CD8-positive, alpha-beta memory T cell (primary cell): ENCODE measurements at regions not wholly inside any gene's neighbourhood (a gene's known extent, or its start where the extent isn't known, plus 50 kb on each side); places are given as distances from the start of the nearest gene placed in this dataset.

Experiments
- CTCF ChIA-PET: fragments of 350-600 bp; sonication (Branson Sonifier 250); formaldehyde crosslinking; loops from one replicate; lab custom pipeline; 2021; ENCODE audit warnings: antibody characterized with exemption; lab: Charles Lee
- POLR2A ChIA-PET: fragments of 350-600 bp; sonication (Branson Sonifier 250); formaldehyde crosslinking; loops from one replicate; lab custom pipeline; 2021; ENCODE audit warnings: antibody characterized with exemption; lab: Charles Lee
- DNase-seq, 5 donors: peaks; one replicate each; pipeline versions ENCODE4 v3.0.0 to v3.0.0-alpha.2; 2020 to 2022; ENCODE audit warnings: mixed read lengths in 1 of 5
- H3K27ac ChIP-seq: one replicate; pipeline ENCODE4 v1.7.0; 2013; ENCODE audit warnings: low read depth, mild to moderate bottlenecking, low read length, moderate library complexity
- H3K27me3 ChIP-seq: 2 replicates; pipeline ENCODE4 v1.7.0; 2013; ENCODE audit warnings: low read length, mild to moderate bottlenecking; ENCODE audit not compliant: insufficient read depth, poor library complexity, severe bottlenecking
- H3K36me3 ChIP-seq: 2 replicates; pipeline ENCODE4 v1.7.0; 2013; ENCODE audit warnings: mild to moderate bottlenecking, low read length, moderate library complexity; ENCODE audit not compliant: insufficient read depth
- H3K4me1 ChIP-seq: 2 replicates; pipeline ENCODE4 v1.7.0; 2013; ENCODE audit warnings: mild to moderate bottlenecking, low read length, moderate library complexity; ENCODE audit not compliant: insufficient read depth
- H3K4me3 ChIP-seq: 2 replicates; pipeline ENCODE4 v1.7.0; 2013; ENCODE audit warnings: mild to moderate bottlenecking, low read length
- H3K9me3 ChIP-seq: 2 replicates; pipeline ENCODE4 v1.7.0; 2013; ENCODE audit warnings: mild to moderate bottlenecking, low read length
- H3K27ac Mint-ChIP-seq, 8 donors: one replicate each; pipeline ENCODE4 v1.8.0; 2020 to 2021; ENCODE audit warnings: mixed read lengths in 8 of 8, mild to moderate bottlenecking in 6 of 8, inconsistent platforms in 3 of 8, moderate library complexity in 3 of 8
- H3K27me3 Mint-ChIP-seq, 2 donors: one replicate each; pipeline ENCODE4 v1.8.0; 2020 to 2021; ENCODE audit warnings: mixed read lengths in 2 of 2, mild to moderate bottlenecking in 1 of 2, moderate library complexity in 1 of 2
- H3K36me3 Mint-ChIP-seq, 3 donors: one replicate each; pipeline ENCODE4 v1.8.0; 2020 to 2021; ENCODE audit warnings: mixed read lengths in 3 of 3, inconsistent platforms in 1 of 3, mild to moderate bottlenecking in 1 of 3
- H3K4me1 Mint-ChIP-seq, 3 donors: one replicate each; pipeline ENCODE4 v1.8.0; 2020 to 2021; ENCODE audit warnings: mixed read lengths in 3 of 3, inconsistent platforms in 1 of 3, mild to moderate bottlenecking in 1 of 3
- H3K4me3 Mint-ChIP-seq, 7 donors: one replicate each; pipeline ENCODE4 v1.8.0; 2020 to 2021; ENCODE audit warnings: mixed read lengths in 7 of 7, mild to moderate bottlenecking in 6 of 7, moderate library complexity in 4 of 7, inconsistent platforms in 2 of 7
- H3K9me3 Mint-ChIP-seq, 5 donors: one replicate each; pipeline ENCODE4 v1.8.0; 2020 to 2022; ENCODE audit warnings: mixed read lengths in 5 of 5, mild to moderate bottlenecking in 3 of 5, moderate library complexity in 2 of 5, inconsistent platforms in 1 of 5

DNA sequence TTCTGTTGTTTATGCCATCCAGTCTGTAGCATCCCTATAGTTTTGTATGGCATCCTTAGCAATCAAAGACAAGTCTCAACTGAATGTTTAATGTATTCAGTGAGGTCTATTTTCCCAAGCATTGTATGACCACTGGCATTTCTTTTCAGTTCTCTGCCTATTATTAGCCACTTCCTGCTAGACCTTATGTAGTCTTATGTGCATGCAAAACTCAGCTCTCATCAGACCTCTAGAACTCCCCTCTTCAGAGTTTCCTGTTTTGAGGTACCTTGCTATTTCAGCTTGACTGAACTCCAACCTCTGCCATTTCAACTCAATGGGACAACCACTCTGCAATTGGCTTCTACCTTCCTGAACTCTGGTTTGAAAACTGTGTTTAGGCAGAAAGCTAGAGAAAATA, 113.2 kb downstream of the SLC25A46 start:
- no peak overlapping the region for H3K4me3 ChIP-seq
- CTCF ChIA-PET: no interaction called here
- Mint-ChIP-seq H3K27me3 (peaks cover 4 to 9% of the 10 kb centered on the region in 2 donors), H3K4me1 (no peaks in the 10 kb centered on the region), H3K27ac (no peak overlapping the region), H3K4me3 (no peak overlapping the region), H3K9me3 (peaks cover 0 to 17% (median 4%) of the 10 kb centered on the region in 5 donors), H3K36me3 (no peaks in the 10 kb centered on the region)
- DNase-seq: no peak
- POLR2A ChIA-PET: no interaction called here
- H3K27ac ChIP-seq: no peak overlapping the region
- no peaks in the 10 kb centered on the region for H3K9me3 ChIP-seq
- H3K4me1 ChIP-seq: no peaks in the 10 kb centered on the region
- no peaks in the 10 kb centered on the region for H3K27me3 ChIP-seq
- H3K36me3 ChIP-seq: no peaks in the 10 kb centered on the region

GRCh38 chr5:110852541-110852940, 113.7 kb downstream of the SLC25A46 start:
- no peak overlapping the region for H3K4me3 Mint-ChIP-seq
- no peak for DNase-seq
- Histone ChIP-seq H3K36me3 (no peaks in the 10 kb centered on the region), H3K4me1 (no peaks in the 10 kb centered on the region), H3K4me3 (no peak overlapping the region), H3K27ac (no peak overlapping the region), H3K9me3 (no peaks in the 10 kb centered on the region), H3K27me3 (no peaks in the 10 kb centered on the region)
- ChIA-PET POLR2A (no interaction called here), CTCF (no interaction called here)
- peaks cover 0 to 17% (median 4%) of the 10 kb centered on the region in 5 donors for H3K9me3 Mint-ChIP-seq
- H3K36me3 Mint-ChIP-seq: no peaks in the 10 kb centered on the region
- no peaks in the 10 kb centered on the region for H3K4me1 Mint-ChIP-seq
- H3K27ac Mint-ChIP-seq: no peak overlapping the region
- H3K27me3 Mint-ChIP-seq: peaks cover 4 to 9% of the 10 kb centered on the region in 2 donors

GRCh38 chr5:110853267-110853666, 114.5 kb downstream of the SLC25A46 start:
- H3K36me3 Mint-ChIP-seq: no peaks in the 10 kb centered on the region
- peaks cover 0 to 17% (median 4%) of the 10 kb centered on the region in 5 donors for H3K9me3 Mint-ChIP-seq
- Histone ChIP-seq H3K4me1 (no peaks in the 10 kb centered on the region), H3K27ac (no peak overlapping the region), H3K9me3 (no peaks in the 10 kb centered on the region), H3K4me3 (no peak overlapping the region), H3K36me3 (no peaks in the 10 kb centered on the region), H3K27me3 (no peaks in the 10 kb centered on the region)
- CTCF ChIA-PET: no interaction called here
- peaks cover 3 to 9% of the 10 kb centered on the region in 2 donors for H3K27me3 Mint-ChIP-seq
- H3K4me1 Mint-ChIP-seq: no peaks in the 10 kb centered on the region
- no peak overlapping the region for H3K27ac Mint-ChIP-seq
- POLR2A ChIA-PET: no interaction called here
- no peak for DNase-seq
- no peak overlapping the region for H3K4me3 Mint-ChIP-seq

DNA sequence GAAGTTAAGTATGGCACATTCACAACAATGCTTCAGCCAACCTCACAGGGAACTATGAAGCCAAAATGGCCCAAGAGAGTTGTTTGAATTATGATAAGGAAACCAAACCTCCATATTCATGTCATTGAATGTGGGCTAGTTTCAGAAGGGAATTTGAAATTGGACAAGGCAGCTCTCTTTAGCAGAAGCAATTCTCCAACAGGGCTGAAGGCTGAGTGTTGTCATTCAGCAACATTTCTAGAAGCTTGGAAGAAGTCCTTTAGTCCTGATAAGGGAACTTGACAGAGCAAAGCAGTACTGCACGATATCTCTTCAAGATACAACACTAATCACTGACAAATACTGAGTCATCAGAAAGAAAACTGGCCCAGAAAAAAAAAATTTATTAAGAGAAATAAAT, 115.4 kb downstream of the SLC25A46 start:
- no peaks in the 10 kb centered on the region for H3K36me3 Mint-ChIP-seq
- no peak overlapping the region for H3K4me3 ChIP-seq
- H3K27me3 ChIP-seq: no peaks in the 10 kb centered on the region
- H3K4me1 Mint-ChIP-seq: no peaks in the 10 kb centered on the region
- ChIA-PET POLR2A (no interaction called here), CTCF (no interaction called here)
- peaks cover 3 to 9% of the 10 kb centered on the region in 2 donors for H3K27me3 Mint-ChIP-seq
- H3K4me1 ChIP-seq: no peaks in the 10 kb centered on the region
- no peak overlapping the region for H3K27ac Mint-ChIP-seq
- H3K9me3 Mint-ChIP-seq: peaks cover 0 to 9% (median 3%) of the 10 kb centered on the region in 5 donors
- H3K27ac ChIP-seq: no peak overlapping the region
- H3K9me3 ChIP-seq: no peaks in the 10 kb centered on the region
- no peaks in the 10 kb centered on the region for H3K36me3 ChIP-seq
- no peak overlapping the region for H3K4me3 Mint-ChIP-seq
- no peak for DNase-seq

- peaks cover 0 to 5% (median 1%) of the 10 kb centered on the region in 5 donors for H3K9me3 Mint-ChIP-seq
- no peak overlapping the region for H3K4me3 ChIP-seq
- DNase-seq: no peak
- H3K36me3 Mint-ChIP-seq: no peaks in the 10 kb centered on the region
- no peaks in the 10 kb centered on the region for H3K9me3 ChIP-seq
- H3K27me3 Mint-ChIP-seq: peaks cover 3 to 9% of the 10 kb centered on the region in 2 donors
- H3K27me3 ChIP-seq: no peaks in the 10 kb centered on the region
- CTCF ChIA-PET: no interaction called here
- POLR2A ChIA-PET: no interaction called here
- H3K36me3 ChIP-seq: no peaks in the 10 kb centered on the region
- H3K27ac ChIP-seq: no peak overlapping the region
- H3K4me3 Mint-ChIP-seq: no peak overlapping the region
- H3K4me1 ChIP-seq: no peaks in the 10 kb centered on the region
- H3K4me1 Mint-ChIP-seq: no peaks in the 10 kb centered on the region
- no peak overlapping the region for H3K27ac Mint-ChIP-seq
These were observed 117.2 kb downstream of the SLC25A46 start for GRCh38 chr5:110855961-110856360.

DNA sequence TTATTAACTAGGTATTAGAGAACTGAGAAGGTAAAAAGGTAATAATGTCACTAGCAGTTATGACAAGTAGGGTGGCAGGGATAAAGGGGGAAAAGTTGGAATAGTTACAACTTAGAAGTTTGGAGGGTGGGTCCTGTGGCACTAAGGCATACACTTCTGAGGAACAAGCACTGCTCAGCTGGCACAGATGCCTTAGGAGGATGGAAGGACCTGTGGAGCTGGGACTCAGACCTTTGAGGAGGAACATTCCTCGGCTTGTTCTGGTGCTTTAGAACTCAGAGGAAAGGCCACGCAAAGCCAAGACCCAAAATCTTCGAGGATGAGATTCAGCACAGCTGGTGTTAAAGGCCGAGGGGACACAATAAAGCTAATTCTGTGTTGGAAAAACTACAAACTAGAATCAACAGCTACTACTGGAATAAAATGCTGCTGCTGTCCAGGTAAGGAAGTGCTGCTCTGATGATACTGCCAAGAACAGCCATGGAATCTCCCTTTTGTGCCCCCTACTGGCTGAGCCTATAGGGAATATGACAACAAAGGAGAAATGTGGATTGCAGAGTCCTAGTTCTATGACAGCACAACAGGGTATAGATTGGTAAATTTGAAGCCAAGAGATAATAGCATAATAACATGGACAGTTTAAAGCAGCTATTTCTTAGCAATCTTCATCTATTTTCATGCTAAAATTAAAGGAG, 126.7 kb downstream of the SLC25A46 start:
- Histone ChIP-seq H3K27me3 (no peaks in the 10 kb centered on the region), H3K9me3 (no peaks in the 10 kb centered on the region), H3K4me3 (no peak overlapping the region), H3K27ac (no peak overlapping the region), H3K4me1 (no peaks in the 10 kb centered on the region), H3K36me3 (no peaks in the 10 kb centered on the region)
- peaks cover 0 to 8% of the 10 kb centered on the region in 2 donors for H3K27me3 Mint-ChIP-seq
- no peak overlapping the region for H3K4me3 Mint-ChIP-seq
- H3K36me3 Mint-ChIP-seq: no peaks in the 10 kb centered on the region
- CTCF ChIA-PET: no interaction called here
- DNase-seq: no peak
- H3K4me1 Mint-ChIP-seq: no peaks in the 10 kb centered on the region
- H3K27ac Mint-ChIP-seq: no peak overlapping the region
- POLR2A ChIA-PET: no interaction called here
- H3K9me3 Mint-ChIP-seq: peaks cover 0 to 3% (median 0%) of the 10 kb centered on the region in 5 donors

GRCh38 chr5:110869927-110870326, 131.1 kb downstream of the SLC25A46 start:
- Mint-ChIP-seq H3K9me3 (peaks cover 0 to 2% (median 0%) of the 10 kb centered on the region in 5 donors), H3K27me3 (peaks cover 0 to 8% of the 10 kb centered on the region in 2 donors), H3K4me1 (no peaks in the 10 kb centered on the region), H3K27ac (no peak overlapping the region), H3K4me3 (no peak overlapping the region), H3K36me3 (no peaks in the 10 kb centered on the region)
- ChIA-PET CTCF (no interaction called here), POLR2A (no interaction called here)
- Histone ChIP-seq H3K27me3 (no peaks in the 10 kb centered on the region), H3K36me3 (no peaks in the 10 kb centered on the region), H3K9me3 (no peaks in the 10 kb centered on the region), H3K4me3 (no peak overlapping the region), H3K27ac (no peak overlapping the region), H3K4me1 (no peaks in the 10 kb centered on the region)
- no peak for DNase-seq

DNA sequence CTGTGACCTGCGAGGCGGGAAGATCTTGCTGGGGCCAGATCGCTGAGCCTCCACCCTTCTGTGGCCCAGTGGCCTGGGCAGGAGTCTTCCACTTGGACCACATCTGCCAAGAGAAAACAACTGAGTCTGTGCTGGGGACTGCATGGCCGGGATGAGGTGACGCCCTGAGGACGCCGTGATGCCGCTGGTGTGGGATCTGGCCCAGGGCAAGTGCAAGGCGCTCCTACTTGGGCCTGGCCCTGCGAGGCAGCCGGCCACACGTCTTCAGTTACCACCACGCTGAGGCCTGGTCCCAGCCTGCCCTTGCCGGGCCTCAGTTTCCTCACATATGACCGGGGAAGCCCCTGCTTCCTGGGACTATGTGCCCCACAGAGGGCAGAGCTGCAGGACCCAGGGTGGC, 133.4 kb downstream of the SLC25A46 start:
- Histone ChIP-seq H3K9me3 (no peaks in the 10 kb centered on the region), H3K4me3 (no peak overlapping the region), H3K27ac (no peak overlapping the region), H3K4me1 (no peaks in the 10 kb centered on the region), H3K27me3 (no peaks in the 10 kb centered on the region), H3K36me3 (no peaks in the 10 kb centered on the region)
- Mint-ChIP-seq H3K27ac (no peak overlapping the region), H3K9me3 (peaks cover 0 to 6% (median 0%) of the 10 kb centered on the region in 5 donors), H3K36me3 (no peaks in the 10 kb centered on the region), H3K4me3 (no peak overlapping the region), H3K4me1 (no peaks in the 10 kb centered on the region), H3K27me3 (peaks cover 0 to 3% of the 10 kb centered on the region in 2 donors)
- no peak for DNase-seq
- POLR2A ChIA-PET: no interaction called here
- CTCF ChIA-PET: no interaction called here
